Fibroblast of villous mesenchyme (primary cell): ENCODE measurements at regions not wholly inside any gene's neighbourhood (a gene's known extent, or its start where the extent isn't known, plus 50 kb on each side); places are given as distances from the start of the nearest gene placed in this dataset.

Source experiments
- DNase-seq: peaks from one replicate; pipeline ENCODE4 v3.0.0-alpha.2; 2010; ENCODE audit warnings: low read depth
- H3K4me3 ChIP-seq: 2 replicates; pipeline ENCODE4 v1.5.1; 2011; ENCODE audit warnings: low read depth, mild to moderate bottlenecking, low read length
- TF ChIP-seq, protein P1 (sequence below): IDR thresholded peaks from 2 replicates; pipeline ENCODE4 v1.5.1; 2012; ENCODE audit warnings: low read depth, mild to moderate bottlenecking, low read length; ENCODE audit not compliant: insufficient read depth

DNA sequence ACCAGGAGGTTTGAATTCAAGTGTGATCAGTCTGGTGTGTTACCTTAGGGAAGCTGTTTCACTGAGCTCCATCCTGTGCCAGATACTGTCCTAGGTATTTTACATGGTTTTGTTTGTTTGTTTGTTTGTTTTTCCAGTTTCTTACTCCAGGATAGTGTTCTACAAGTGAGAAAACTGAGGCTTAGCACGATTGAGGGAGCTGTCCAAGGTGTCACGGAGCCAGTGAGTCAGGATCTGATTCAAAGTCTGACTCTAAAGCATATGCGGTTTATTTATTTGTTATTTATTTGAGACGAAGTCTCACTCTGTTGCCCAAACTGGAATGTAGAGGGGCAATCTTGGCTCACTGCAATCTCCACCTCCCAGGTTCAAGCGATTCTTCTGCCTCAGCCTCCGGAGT, 79.7 kb upstream of the GNG2 start:
- peak; percentile 30 for DNase-seq
- TF ChIP-seq, protein P1, sequence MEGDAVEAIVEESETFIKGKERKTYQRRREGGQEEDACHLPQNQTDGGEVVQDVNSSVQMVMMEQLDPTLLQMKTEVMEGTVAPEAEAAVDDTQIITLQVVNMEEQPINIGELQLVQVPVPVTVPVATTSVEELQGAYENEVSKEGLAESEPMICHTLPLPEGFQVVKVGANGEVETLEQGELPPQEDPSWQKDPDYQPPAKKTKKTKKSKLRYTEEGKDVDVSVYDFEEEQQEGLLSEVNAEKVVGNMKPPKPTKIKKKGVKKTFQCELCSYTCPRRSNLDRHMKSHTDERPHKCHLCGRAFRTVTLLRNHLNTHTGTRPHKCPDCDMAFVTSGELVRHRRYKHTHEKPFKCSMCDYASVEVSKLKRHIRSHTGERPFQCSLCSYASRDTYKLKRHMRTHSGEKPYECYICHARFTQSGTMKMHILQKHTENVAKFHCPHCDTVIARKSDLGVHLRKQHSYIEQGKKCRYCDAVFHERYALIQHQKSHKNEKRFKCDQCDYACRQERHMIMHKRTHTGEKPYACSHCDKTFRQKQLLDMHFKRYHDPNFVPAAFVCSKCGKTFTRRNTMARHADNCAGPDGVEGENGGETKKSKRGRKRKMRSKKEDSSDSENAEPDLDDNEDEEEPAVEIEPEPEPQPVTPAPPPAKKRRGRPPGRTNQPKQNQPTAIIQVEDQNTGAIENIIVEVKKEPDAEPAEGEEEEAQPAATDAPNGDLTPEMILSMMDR, result no peak
- no peak overlapping the region for H3K4me3 ChIP-seq

DNA sequence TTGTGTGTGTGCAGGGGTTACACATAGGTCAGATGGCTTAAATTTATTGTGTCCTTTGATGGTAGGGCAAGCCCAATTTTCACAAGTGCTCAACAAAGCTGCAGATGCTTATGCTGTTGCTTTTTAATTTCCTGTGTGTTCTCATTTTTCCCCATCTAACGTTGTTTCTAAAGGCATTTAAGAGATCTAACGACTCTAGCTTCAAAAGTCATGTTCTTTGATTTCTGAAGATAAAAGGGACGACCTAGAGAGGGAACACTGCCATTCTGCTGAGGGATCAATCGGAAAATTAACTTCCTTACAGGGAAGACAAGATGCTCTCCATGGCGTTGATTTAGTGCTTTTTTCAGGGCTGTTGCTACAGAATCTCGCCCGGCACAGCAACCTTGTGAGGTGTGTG, 79.0 kb upstream of the GNG2 start:
- TF ChIP-seq, protein P1, result no peak
- no peak overlapping the region for H3K4me3 ChIP-seq
- no peak for DNase-seq

DNA sequence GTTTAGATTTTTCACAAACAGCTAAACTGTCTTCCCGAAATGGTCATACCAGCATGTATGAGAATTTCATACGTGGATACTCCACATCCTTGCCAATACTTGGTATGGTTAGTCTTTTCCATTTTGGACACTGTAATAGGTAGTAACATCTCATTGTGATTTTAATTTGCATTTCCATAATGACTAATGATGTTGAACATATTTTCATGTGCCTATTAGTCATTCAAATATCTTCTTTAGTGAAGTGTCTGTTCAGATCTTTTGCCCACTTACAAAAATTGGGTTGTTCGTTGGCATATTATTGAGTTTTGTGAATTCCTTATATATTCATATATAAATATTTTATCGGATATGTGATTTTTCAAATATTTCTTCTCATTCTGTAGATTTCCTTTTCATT, 78.0 kb upstream of the GNG2 start:
- no peak for DNase-seq
- no peak overlapping the region for H3K4me3 ChIP-seq
- TF ChIP-seq, protein P1, result no peak

DNA sequence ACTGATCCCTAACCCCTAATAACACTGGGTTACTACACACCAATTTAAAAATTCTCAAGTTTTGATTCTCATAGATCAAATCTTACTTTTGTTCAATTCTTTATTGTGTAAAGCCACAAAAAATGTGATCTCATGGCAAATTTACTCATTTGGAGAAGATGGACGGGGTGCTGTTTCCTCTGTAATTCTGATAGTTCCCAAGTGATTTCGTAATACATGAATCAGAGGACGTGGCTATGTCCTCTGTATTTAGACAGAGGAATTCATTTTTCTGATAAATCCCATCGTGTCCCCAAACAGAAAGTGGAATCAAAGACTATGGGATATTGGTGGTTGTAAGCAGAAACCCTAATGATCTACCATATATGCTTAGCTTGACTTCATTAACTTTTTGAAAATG, 76.6 kb upstream of the GNG2 start:
- peak; percentile 56 for DNase-seq
- TF ChIP-seq, protein P1, result no peak
- H3K4me3 ChIP-seq, result no peak overlapping the region

DNA sequence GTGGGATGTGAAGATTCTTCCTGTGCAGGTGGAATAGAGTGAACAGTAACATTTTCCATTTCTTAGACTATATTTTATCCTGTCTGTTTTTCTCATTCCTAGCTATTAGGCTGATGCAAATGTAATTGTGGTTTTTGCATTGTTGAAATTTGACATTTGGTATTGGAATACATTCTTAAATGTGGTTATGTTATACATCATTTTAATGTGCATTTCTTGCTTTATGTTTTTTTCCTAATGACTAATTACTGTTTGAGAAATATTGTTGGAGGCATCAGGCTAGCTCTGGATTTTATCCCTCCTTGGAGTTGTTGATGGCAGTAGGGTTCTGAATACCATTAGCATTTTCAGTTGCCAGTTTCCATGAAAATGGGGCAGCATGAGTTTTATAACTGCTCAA, 75.9 kb upstream of the GNG2 start:
- DNase-seq, result no peak
- no peak overlapping the region for H3K4me3 ChIP-seq
- TF ChIP-seq, protein P1, result no peak

DNA sequence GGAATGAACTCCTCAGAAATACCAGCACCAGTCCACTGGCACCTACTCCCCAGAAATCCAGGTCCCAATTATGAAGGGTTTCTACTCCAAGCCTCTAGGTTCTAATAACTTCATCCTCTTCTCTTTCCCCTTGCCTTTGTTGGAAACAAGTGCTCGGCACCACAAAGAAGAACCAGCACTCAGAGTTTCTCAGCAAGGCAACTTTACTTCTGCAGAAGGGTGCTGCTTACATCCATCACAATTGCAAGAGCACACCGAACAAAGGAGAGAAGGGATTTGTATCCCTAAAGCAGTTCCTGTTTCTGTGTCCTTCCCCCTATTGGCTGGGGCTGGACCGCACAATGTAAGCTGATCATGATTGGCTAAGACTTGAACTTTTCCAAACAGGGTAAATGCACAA, 74.2 kb upstream of the GNG2 start:
- no peak for DNase-seq
- H3K4me3 ChIP-seq, result no peak overlapping the region
- TF ChIP-seq, protein P1, result no peak

DNA sequence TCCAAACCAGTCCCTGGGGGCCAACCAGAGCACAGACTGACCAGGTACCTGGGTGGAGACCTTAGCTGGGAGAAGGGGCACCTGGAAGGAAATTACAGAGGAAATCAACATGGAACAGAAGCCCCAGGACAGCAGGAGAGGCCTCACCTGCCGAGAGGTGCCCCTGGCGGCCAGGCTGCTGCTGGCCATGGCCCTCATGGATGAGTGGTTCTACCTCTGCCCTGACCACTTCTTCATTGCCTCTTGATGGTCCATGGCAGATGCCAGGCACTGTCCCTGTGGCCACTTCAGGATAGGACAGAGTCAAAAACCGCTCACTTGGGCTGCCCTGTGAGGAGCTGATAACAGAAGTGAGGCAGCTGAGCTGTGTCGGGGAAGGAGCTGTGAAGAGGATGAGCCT, 73.1 kb upstream of the GNG2 start:
- H3K4me3 ChIP-seq, result no peak overlapping the region
- TF ChIP-seq, protein P1, result no peak
- DNase-seq, result no peak
